GM21390 (cell line): ENCODE measurements at regions not wholly inside any gene's neighbourhood (a gene's known extent, or its start where the extent isn't known, plus 50 kb on each side); places are given as distances from the start of the nearest gene placed in this dataset.
"Not testable (repeated sequence)": the region's sequence is repeated elsewhere in the genome, so short reads cannot be mapped to it uniquely, and the experiment has no call there.

Experiments used
- ATAC-seq: cut with Tn5 transposase; IDR thresholded peaks from one replicate; pipeline ENCODE4 v1.9.1; 2021; ENCODE audit not compliant: unreplicated experiment

DNA sequence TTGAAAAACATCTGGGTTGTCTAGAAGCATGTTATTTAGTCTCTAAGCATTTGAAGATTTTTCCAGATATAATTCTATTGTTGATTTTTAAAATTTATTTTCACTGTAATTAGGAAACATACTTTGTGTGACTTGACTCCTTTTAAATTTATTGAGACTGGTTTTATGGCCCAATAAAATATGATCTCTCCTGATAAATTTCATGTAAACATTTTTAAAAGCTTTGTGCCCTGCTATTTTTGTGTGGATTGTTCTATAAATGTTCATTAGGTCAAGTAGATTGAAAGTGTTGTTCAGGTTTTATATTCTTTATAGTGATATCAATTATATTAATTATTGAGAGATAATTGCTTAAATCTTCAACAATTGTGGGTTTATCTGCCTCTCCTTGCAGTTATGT lies 105.4 kb downstream of the RFX6 start:
- no peak for ATAC-seq

DNA sequence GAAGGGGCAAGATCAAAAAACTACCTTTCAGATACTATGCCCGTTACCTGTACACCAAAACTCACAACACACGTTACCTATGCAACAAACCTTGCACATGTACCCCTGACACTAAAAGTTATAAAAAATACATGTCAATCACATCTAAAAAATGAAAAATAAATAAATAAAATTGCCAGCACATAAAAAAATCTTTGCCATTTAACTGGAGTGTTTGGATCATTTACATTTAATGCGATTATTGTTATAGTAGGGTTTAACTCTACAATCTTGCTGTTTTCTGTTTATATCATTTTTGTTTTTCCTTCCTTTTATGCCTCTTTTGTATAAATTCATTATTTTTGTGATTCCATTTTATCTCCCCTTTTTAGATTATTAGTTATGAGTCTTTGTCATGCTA lies 106.3 kb downstream of the RFX6 start:
- no peak for ATAC-seq

DNA sequence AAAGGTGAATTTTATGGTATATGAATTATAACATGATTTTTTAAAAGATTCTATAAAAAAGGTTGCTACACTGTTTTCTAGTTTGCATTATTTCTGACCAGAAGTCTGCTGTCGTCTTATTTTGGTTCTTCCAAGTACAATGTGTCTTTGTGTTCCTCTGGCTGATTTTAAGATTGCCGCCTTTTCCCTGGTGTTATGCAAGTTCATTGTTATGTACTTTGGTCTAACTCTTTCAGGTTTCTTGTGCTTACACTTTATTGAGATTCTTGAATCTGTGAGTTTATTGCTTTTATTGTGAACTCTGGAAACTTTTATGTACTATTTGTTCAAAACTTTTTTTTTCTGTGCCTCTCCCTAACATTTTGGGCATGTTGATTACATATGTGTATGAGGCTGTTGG lies 109.8 kb downstream of the RFX6 start:
- ATAC-seq: no peak

DNA sequence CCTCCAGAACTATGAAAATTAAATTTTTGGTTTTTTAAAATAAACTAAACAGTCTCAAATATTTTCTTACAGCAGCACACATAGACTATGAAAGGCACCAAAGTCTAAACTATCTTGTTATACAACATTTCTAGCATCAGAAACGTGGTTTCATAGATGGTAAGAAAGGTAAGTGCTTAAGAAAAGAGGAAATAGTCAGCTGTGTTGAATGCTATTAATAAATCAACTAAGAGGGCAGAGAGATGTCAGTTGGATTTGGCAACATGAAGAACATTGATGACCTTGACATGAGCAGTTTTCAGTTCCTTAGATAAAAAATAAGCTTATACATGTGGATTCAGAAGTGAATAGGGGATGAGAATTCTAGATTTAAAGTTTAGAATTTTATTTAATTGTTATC lies 113.6 kb downstream of the RFX6 start:
- ATAC-seq: no peak

DNA sequence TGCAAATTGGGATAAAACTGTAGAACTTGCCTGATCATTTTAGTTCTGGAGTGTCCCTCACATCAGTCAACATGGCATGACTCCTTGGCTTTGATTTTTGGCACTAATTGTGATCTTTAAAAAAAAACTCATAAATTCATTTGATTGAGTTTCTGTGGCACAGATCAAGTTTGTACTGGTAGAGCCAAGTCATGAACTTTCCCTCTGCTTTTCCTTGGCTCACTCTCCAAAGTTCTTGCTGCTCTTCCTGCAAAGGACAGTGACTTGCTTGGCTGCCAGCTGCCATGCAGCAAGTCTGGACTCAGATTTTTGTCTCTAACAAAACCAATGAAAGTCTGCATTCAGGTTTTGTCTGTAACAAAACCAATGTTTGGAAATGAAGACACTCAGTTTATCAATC lies 115.5 kb downstream of the RFX6 start:
- no peak for ATAC-seq

DNA sequence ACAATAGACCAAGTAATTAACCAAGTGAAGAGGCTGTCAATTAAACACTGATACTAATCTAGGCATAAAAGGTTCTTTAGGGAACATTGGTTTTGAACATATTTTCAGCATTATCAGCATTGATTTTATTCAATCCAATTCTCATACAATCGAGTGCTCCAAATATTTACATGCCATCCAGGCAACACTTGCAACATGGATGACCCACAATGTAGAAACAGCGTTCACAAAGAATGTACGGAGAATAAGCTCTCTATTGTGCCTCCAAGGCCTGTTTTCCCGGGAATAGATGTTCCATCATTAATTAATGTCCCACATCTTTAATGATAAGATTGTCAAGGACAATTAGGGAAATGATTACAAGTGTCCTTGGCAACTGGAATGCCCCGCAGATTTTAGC lies 117.4 kb downstream of the RFX6 start:
- ATAC-seq: no peak

DNA sequence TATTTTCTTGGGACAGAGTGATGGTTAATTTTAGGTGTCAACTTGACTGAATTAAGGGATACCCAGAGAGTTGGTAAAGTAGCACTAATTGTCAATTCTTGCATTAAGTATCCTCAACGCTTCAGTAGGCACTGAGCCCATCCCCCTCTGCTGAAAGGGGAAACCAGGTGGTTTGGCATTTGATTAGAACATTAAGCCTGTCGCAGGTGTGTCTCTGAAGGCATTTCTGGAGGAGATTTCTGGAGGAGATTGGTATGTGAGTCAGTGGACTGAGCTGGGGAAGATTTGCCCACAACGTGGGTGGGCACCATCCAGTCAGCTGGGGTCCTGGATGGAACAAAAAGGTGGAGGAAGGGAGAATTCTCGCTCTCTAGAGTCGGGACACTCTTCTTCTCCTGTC lies 119.8 kb downstream of the RFX6 start:
- ATAC-seq: no peak

DNA sequence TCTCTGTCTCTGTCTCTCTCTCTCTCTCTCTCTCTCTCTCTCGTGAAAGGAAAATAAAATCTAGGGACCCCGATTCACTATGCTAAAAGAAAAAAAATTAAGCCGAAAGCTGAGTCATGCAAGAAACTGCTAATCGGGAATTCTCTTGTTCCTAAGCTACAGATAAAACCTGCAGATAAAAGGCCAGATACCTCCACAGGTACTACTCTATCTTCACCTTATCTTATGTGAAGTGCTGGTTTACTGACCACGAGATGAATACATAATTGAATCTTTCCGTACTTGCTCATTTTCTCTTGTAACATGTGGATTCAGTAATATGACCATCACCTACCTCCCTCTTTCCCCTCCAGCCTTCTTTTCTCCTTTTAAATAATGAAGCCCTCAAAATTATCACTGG lies 120.5 kb downstream of the RFX6 start:
- no peak for ATAC-seq

DNA sequence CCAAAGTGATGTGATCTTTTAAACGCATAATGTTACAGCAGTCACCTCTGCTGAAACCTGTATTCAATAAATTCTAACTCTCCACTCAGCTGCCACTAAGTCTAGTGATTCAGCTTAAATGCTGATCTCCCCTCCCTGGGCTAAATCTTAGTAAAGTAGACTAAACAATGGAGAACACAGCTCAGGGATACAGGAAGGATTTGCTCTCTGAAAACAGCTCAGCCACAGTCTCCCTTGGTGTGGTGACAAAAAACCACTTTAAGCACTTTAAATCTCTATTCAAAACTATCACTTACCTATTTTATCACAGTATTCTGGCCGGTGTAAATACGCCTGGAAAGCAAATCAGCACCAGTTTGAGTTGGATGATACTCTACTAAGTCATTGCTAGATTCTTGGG lies 130.6 kb downstream of the RFX6 start:
- no peak for ATAC-seq

DNA sequence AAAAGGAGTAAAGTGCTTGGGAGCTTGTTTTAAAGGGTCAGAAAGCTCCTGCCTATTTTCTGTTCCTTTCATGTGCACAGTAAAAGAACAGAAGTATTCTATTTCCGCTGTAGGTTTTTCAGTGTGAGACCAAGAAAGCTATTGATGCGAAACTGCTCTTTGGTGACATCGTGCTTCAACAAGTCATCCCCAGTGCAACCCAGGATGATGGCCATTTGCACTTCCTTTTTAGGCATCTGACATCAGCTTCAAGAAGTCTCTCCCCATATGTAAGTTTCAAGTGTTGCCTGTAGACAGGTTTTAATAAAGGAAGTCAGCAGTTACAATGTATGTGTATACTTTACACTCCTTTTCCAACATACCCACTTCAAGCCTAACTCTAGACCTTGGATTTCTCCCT lies 131.6 kb downstream of the RFX6 start:
- ATAC-seq: peak; percentile 77

DNA sequence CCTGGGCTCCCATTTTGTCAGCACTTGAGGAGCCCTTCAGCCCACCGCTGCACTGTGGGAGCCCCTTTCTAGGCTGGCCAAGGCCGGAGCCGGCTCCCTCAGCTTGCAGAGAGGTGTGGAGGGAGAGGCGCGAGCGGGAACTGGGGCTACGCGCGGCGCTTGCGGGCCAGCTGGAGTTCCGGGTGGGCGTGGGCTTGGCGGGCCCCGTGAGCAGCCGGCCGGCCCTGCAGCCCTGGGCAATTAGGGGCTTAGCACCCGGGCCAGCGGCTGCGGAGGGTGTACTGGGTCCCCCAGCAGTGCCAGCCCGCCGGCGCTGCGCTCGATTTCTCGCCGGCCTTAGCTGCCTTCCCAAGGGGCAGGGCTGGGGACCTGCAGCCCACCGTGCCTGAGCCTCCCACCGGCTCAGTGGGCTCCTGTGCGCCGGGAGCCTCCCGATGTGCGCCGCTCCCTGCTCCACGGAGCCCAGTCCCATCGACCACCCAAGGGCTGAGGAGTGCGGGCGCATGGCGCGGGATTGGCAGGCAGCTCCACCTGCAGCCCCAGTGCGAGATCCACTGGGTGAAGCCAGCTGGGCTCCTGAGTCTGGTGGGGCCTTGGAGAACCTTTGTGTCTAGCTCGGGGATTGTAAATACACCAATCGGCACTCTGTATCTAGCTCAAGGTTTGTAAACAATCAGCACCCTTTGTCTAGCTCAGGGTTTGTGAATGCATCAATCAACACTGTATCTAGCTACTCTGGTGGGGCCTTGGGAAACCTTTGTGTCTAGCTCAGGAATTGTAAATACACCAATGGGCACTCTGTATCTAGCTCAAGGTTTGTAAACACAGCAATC lies 137.8 kb downstream of the RFX6 start:
- ATAC-seq: not testable (repeated sequence)

DNA sequence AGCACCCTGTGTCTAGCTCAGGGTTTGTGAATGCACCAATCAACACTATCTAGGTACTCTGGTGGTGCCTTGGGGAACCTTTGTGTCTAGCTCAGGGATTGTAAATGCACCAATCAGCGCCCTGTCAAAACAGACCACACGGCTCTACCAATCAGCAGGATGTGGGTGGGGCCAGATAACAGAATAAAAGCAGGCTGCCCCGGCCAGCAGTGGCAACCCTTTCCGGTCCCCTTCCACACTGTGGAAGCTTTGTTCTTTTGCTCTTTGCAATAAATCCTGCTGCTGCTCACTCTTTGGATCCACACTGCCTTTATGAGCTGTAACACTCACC lies 138.4 kb downstream of the RFX6 start:
- not testable (repeated sequence) for ATAC-seq

DNA sequence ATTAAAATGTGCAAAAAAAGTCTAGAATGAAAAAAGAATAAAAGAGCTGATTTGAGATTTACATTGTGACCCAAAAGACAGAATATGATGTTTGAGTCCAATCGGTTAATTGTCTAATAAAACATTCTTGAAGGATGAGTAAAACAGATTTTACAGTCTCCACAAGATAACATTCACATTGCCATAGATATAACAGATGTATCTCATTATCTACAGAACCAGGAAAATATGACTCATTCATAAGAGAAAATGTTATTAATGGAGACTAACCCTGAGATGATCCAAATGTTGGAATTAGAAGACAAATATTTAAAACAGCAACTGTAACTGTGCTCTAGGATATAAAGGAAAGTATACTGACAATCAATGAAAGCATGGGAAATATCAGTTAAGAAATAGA lies 141.7 kb downstream of the RFX6 start:
- no peak for ATAC-seq

DNA sequence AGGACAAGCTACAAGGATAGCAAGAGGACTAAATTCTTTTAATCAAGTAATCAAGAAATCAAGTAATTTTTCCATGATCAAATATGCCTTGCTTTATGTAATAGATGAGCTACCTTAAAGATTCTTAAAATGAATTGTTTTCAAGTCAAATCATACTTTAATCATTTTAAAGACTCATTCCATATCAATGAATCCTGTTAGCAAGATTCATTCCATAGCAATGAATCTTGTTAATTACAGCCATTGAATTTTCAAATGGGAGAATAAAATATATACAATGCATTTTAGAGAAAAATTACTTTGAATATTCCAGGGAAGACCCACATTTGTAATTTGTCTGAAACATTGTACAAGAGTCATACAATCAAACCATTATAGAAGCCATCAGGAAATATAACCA lies 145.7 kb downstream of the RFX6 start:
- ATAC-seq: no peak

DNA sequence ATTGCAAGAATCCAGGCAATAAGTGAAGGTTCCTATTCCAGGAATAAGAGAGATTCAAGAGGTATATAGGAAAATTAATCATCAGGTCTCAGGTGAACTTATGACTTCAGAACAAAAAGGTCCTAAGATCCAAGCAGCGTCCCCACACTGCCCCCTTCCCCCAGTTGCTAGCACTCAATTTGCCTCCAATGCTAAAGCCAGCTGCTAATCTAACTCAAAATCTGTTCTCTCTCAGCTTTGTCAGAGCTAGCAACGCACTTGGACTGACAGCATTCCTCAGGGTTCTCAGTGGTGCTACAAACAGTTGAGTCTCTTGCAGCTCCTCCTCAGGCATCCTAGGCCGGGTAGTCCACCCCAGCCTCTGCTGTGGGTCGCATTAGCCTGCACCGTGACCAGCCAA lies 148.3 kb downstream of the RFX6 start:
- ATAC-seq: no peak

DNA sequence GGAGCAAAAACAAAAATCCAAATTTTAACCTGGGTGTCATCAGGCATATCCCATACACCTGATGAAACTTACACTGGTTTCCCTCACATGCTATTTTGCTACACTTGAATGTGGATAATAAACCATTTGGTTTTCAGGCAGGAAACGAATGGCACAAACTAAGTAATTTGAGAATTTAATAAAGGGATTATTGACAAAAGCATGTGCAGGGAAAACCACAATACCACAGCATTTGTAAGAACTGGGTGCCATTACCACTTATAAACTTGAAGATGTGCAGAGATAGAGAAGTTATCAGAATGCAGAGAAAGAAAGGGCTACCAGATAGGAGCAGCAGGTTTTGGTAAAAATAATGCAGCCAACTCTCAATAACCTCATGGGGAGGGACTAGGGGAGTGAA lies 151.2 kb downstream of the RFX6 start:
- ATAC-seq: no peak

DNA sequence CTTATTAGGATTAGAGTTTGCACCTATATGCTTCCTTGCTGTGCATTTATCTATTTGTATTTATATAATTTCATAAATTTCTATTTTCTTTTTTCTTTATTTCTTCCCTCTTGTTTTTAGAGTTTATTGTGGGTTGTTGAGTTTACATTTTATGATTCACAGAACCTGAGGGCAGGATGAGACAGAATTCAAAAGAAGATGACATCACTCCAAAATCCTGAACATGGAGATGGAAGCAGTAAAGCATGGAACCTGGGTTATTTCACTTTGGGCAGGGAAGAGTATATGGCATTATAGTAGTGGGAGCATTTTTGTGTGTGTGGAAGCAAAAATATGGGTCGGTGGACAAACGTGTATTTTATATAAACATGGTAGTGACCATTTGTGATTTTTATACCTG lies 157.5 kb downstream of the RFX6 start:
- ATAC-seq: no peak

DNA sequence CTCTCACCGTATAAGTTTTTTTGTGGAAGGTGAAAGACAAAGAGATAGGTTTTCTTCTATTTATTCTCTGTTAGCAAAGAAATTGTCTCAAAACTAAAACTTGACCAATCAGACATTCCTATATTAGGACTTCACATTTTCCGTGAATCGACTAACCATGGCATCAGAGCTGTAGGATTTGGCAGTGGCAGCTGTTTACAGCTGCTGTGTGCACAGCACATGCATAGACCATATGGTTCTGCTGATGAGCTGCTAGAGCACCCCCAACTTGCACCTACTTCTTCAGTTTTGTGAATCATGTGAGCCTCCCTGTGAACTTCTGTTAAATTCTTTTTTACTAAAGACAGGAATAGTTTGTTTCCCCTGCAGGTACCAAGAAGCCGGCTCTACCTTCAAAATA lies 157.9 kb downstream of the RFX6 start:
- no peak for ATAC-seq

DNA sequence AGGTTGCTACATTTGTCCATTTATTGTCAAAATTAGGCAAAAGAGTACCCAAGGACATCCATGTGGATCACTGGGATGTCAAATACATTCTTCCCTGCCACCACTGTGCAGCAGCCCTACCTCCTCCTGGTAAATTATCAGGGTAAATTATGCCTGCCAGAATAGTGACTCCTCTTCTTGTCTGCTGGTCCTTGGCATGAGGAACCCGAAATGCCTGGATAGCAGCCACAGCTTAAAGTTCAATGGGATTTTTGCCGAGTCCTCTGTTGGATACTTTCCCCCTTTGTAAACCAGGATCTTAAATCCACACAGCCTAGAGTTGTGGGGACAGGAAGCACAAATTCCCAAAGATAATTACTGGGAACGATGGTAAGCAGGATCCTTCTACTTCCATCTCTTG lies 173.3 kb downstream of the RFX6 start:
- ATAC-seq: no peak

DNA sequence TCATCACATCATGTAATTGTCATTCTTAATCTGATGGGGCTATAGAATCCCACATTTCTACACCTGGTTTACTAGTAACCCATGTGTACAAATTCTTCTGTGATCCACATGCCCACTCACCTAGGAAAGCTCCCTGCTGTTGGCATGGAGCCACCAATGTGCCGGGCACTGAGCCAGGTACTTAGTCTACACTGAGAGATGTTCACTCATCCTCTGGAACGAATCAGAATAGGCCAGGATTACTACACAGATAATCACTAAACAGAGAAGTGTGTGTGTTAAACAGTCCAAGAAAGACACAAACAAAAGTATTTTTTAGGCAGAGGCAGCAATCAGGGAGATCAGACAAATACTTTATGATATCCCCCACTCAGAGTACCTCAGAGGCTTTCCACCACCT lies 193.2 kb upstream of the VGLL2 start:
- ATAC-seq: no peak

DNA sequence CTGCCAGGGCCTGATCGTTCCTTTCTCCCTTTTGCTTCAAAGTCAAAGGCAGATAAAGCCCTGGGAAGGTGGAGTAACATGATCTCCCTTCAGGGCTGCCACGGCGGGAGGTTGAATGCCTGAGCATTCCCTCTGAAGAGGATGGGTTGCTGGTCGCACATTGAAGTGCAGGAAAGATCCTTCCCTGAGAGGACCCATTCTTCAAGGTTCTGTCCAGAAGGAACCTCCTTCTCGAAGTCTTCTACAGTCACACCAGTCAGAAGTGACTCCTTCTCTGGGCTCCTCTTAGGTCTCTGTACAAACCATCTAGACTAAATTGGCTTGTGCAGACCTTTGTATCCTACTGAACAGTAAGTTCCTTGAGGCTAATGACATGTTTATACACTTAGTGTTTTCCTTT lies 192.6 kb upstream of the VGLL2 start:
- ATAC-seq: no peak

DNA sequence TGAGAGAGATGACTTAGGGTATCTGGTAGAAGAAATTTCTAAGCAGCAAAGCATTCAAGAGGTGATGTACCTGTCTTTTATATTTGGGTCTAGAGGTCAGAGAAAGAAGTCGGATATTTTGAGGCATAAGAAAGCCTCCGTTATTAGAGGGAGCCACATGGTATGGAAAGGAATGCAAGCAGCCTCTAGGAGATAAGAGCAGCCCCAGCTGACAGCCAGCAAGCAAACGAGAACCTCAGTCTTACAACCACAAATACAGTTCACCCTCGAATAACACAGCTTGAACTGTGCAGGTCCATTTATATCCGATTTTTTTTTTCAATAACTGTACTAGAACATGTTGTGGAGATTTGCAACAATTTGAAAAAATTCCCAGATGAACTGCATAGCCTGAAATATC lies 190.7 kb upstream of the VGLL2 start:
- ATAC-seq: no peak

DNA sequence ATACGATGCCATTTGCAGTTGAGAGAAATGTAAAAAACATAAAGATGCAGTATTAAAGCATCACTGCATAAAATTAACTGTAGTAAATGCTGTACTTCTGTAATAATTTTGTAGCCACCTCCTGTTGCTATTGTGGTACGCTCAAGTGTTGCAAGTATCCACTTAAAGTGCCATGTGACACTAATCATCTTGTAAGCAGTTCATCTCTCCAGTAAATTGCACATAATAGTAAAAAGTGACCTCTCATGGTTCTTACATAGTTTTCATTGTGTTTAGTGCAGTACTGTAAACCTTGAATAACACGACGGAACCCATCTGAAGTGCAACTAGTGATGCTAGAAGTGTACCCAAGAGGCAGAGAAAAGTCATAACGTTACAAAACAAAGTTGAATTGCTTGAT lies 190.1 kb upstream of the VGLL2 start:
- ATAC-seq: no peak

DNA sequence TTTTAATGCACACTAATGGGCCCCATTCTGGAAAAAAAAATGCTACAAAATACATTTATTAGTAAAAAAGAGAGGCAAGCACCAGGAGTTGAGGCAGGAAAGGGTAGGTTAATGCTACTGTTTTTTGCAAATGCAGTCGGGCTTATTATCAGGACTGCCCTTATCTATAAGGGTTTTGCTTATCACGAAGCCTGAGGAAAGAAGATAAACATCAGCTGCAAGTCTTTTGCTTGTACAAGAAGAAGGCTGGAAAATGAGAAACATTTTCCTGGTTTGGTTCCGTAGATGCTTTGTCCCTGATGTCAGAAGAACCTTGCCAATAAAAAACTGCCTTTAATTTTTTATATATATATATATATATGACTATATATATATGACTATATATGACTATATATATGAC lies 189.3 kb upstream of the VGLL2 start:
- no peak for ATAC-seq
